Dedifferentiated amniotic fluid mesenchymal stem cell (primary cell): ENCODE measurements at regions not wholly inside any gene's neighbourhood (a gene's known extent, or its start where the extent isn't known, plus 50 kb on each side); places are given as distances from the start of the nearest gene placed in this dataset.
"Not testable (repeated sequence)": the region's sequence is repeated elsewhere in the genome, so short reads cannot be mapped to it uniquely, and the experiment has no call there.

ENCODE experiments used
- DNase-seq: peaks from one replicate; pipeline ENCODE4 v3.0.0-alpha.2; 2016; ENCODE audit errors: extremely low spot score

- DNase-seq = no peak
Observed at GRCh38 chr16:32116080-32116479, 137.0 kb upstream of the TP53TG3D start.

DNA sequence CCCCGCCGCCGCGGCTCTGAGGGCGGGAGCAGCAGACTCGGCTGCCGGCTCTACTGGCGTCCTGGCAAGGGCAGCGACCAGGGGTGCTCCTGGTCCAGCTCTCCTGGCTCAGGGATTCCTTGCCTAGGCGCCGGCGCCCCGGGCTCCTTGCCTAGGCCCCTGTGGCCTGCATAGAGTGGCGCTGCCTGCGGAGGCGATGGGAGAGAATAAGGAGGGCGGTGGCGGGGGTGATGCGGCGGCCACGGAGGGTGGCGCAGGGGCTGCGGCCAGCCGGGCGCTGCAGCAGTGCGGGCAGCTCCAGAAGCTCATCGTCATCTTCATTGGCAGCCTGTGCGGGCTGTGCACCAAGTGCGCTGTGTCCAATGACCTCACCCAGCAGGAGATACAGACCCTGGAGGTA, 136.6 kb upstream of the TP53TG3D start:
- DNase-seq = not testable (repeated sequence)

DNA sequence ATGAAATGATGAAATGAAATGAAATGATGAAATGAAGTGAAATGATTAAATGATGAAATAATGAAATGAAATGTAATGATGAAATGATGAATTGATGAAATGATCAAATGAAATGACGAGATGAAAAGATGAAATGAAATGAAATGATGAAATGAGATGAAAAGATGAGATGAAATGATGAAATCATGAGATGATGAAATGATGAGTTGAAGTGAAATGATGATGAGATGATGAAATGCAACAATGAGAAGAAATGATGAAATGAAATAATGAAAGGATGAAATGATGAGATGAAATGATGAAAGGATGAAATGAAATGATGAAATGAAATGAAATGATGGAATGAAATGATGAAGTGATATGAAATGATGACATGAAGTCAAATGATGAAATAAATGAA, 132.7 kb upstream of the TP53TG3D start:
- not testable (repeated sequence) for DNase-seq

DNA sequence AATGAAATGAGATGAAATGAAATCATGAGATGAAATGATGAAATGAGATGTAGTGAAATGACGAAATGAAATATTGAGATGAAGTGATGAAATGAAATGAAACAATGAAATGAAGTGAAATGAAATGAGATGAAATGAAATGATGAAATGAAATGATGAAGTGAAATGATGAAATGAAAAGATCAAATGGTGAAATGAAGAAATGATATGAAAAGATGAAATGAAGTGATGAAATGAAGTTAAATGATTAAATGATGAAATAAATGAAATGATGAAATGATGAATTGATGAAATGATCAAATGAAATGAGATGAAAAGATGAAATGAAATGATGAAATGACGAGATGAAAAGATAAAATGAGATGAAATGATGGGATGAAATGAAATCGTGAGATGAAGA, 132.3 kb upstream of the TP53TG3D start:
- DNase-seq = not testable (repeated sequence)

DNA sequence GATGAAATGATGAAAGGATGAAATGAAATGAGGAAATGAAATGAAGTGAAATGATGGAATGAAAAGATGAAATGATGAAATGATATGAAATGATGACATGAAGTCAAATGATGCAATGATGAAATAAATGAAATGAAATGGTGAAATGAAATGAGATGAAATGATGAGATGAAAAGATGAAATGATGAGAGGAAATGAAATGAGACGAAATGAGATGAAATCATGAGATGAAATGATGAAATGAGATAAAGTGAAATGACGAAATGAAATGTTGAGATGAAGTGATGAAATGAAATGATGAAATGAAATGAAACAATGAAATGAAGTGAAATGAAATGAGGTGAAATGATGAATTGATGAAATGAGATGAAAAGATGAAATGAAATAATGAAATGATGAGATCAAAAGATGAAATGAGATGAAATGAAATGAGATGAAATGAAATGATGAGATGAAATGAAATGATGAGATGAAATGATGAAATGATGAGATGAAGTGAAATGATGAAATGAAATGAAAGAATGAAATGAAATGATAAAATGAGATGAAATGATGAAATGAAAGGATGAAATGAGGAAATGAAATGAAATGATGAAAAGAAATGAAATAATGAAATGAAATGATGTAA, 131.7 kb upstream of the TP53TG3D start:
- not testable (repeated sequence) for DNase-seq

- DNase-seq = not testable (repeated sequence)
Observed at GRCh38 chr16:32152434-32152833, 100.7 kb upstream of the TP53TG3D start.

- DNase-seq = not testable (repeated sequence)
Observed at GRCh38 chr16:32187918-32188669, 65.0 kb upstream of the TP53TG3D start.

GRCh38 chr16:32202585-32202984, 50.5 kb upstream of the TP53TG3D start:
- not testable (repeated sequence) for DNase-seq
